Thyroid gland (tissue), 4 donors: ENCODE measurements at regions not wholly inside any gene's neighbourhood (a gene's known extent, or its start where the extent isn't known, plus 50 kb on each side); places are given as distances from the start of the nearest gene placed in this dataset.

Experiments used
- DNase-seq, 2 donors: peaks; one replicate each; pipeline ENCODE4 v3.0.0-alpha.2; 2019
- H3K27ac ChIP-seq, 3 donors: fragments of 200-600 bp; sonication (generic); 1 replicate in 2 of 3; 2 replicates in 1 of 3; pipeline ENCODE4 v1.5.1; 2016 to 2019; ENCODE audit warnings: mild to moderate bottlenecking in 1 of 3, moderate library complexity in 1 of 3
- H3K27me3 ChIP-seq: fragments of 200-600 bp; sonication (generic); one replicate; pipeline ENCODE4 v1.5.1; 2019
- H3K36me3 ChIP-seq, 2 donors: fragments of 200-600 bp; sonication (generic); one replicate each; pipeline ENCODE4 v1.5.1; 2016 to 2019
- H3K4me1 ChIP-seq, 2 donors: fragments of 200-600 bp; sonication (generic); one replicate each; pipeline ENCODE4 v1.5.1; 2017 to 2019
- H3K4me3 ChIP-seq, 3 donors: fragments of 200-600 bp; sonication (generic); replicated peaks in 1 of 3; 1 replicate in 2 of 3; 2 replicates in 1 of 3; pipeline ENCODE4 v1.5.1; 2016; ENCODE audit warnings: mild to moderate bottlenecking in 1 of 3
- H3K9me3 ChIP-seq: fragments of 200-600 bp; sonication (generic); one replicate; pipeline ENCODE4 v1.5.1; 2017
- POLR2A ChIP-seq, 2 donors: fragments of 450-650 bp; IDR thresholded peaks; one replicate each; pipeline ENCODE4 v1.6.1; 2017; ENCODE audit warnings: antibody characterized with exemption in 2 of 2, mild to moderate bottlenecking in 2 of 2, moderate library complexity in 1 of 2
- WGBS, 2 donors: methylation state at CpG; one replicate each; pipeline ENCODE4 v1.1.5; 2017; 5-methylcytosine and 5-hydroxymethylcytosine counted together
- intact Hi-C: fragments of 100-400 bp; cut with DNase I; formaldehyde crosslinking; loops from one replicate; pipeline ENCODE4 v1.15.1; 2023
- TF ChIP-seq, protein P1 (sequence below), 6 experiments: fragments of 200-600 bp in 3 of 6; fragments of 450-650 bp in 3 of 6; sonication (generic) in 3 of 6; IDR thresholded peaks; one replicate each; pipeline ENCODE4 v1.5.1; 2016 to 2019; ENCODE audit warnings: antibody characterized with exemption in 6 of 6, mild to moderate bottlenecking in 2 of 6, inconsistent platforms in 1 of 6, moderate library complexity in 1 of 6

DNA sequence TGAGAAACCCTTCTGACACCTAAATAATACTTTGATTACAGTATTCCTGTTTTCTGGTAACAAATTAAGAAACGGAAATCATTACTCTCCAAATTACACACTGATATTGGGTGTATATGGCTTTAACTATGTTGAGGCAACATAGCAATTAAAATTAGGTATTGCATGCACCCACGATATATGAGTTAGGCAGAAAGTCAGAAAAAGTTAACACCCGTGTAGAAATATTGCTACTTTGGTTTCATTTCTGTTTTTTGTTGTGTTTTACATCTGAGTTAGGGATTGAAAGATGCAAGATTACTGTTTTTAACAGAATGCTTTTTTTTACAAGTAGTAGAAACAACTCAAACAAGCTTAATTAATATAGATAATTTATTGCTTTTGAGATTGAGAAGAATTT is 327.8 kb downstream of the GBE1 start:
- H3K27me3 ChIP-seq = no peaks in the 10 kb centered on the region
- intact Hi-C loops = no loop called here
- WGBS, 2 donors = 85 to 86% methylated on average over 3 of the region's 3 CpGs
- H3K9me3 ChIP-seq = no peaks in the 10 kb centered on the region
- no peak overlapping the region for H3K27ac ChIP-seq
- H3K4me3 ChIP-seq = no peak overlapping the region
- no peaks in the 10 kb centered on the region for H3K4me1 ChIP-seq
- TF ChIP-seq, protein P1, sequence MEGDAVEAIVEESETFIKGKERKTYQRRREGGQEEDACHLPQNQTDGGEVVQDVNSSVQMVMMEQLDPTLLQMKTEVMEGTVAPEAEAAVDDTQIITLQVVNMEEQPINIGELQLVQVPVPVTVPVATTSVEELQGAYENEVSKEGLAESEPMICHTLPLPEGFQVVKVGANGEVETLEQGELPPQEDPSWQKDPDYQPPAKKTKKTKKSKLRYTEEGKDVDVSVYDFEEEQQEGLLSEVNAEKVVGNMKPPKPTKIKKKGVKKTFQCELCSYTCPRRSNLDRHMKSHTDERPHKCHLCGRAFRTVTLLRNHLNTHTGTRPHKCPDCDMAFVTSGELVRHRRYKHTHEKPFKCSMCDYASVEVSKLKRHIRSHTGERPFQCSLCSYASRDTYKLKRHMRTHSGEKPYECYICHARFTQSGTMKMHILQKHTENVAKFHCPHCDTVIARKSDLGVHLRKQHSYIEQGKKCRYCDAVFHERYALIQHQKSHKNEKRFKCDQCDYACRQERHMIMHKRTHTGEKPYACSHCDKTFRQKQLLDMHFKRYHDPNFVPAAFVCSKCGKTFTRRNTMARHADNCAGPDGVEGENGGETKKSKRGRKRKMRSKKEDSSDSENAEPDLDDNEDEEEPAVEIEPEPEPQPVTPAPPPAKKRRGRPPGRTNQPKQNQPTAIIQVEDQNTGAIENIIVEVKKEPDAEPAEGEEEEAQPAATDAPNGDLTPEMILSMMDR (IDR thresholded peaks at IDR 0.05) = no peak
- TF ChIP-seq POLR2A (IDR thresholded peaks at IDR 0.05) = no peak
- DNase-seq = no peak
- H3K36me3 ChIP-seq = no peaks in the 10 kb centered on the region

DNA sequence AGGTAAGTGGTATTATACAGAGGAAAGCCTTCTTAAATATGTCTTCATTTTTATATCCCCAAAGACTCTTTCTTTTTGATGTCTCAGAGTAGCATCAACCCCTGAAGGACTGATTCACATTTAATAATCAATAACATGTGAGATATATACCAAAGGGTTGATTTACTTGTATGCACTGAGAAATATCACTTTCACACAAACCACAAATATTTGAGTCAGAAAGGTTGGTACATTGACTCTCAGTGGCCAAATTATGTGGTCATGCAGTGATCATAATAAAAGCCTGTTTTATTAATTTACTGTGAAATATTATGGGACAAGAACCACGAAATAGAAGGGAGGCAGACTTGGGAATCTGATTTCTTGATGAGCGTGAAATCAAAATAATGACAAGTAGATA is 329.0 kb downstream of the GBE1 start:
- 91 to 94% methylated on average over 2 of the region's 2 CpGs for WGBS, 2 donors
- Histone ChIP-seq H3K9me3 (no peaks in the 10 kb centered on the region), H3K27me3 (no peaks in the 10 kb centered on the region), H3K4me1 (no peaks in the 10 kb centered on the region), H3K4me3 (no peak overlapping the region), H3K27ac (no peak overlapping the region), H3K36me3 (no peaks in the 10 kb centered on the region)
- intact Hi-C loops = no loop called here
- TF ChIP-seq, protein P1 (IDR thresholded peaks at IDR 0.05) = no peak
- no peak for TF ChIP-seq POLR2A (IDR thresholded peaks at IDR 0.05)
- no peak for DNase-seq

DNA sequence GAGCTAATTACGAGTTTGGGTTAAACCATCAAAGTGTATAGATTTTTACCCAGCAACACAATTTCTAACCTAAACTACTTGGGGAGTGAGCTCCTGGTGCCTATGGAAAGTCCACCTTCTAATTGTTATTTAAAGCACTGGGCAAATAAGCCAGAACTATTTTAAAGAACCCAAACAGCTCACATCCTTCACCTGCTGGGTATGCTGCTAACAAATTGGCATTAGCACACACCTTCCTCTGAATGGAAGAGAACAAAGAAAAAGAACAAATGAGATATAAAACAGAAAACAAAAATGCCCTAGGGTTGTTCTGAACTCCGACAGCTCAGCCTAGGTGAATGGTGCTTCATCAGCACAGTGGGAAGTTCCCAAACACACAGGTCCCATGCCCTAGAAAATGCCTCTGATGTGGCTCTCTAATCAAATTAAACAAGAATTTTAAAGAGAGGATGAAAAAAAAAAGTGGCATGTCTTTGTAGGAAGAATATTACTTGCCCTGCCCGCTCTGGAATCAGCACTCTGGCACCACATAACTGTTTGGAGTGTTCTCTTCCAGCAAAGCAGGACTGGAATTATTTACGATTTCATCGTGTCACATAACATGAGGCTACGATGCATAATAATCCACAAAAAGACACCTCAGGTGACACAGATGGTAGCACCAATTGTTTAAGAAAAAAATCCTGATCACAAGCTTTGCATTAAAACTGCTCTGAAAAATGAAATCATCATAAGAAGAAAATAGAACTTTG is 334.4 kb downstream of the GBE1 start:
- Histone ChIP-seq H3K9me3 (no peaks in the 10 kb centered on the region), H3K27me3 (no peaks in the 10 kb centered on the region), H3K36me3 (no peaks in the 10 kb centered on the region), H3K4me1 (no peaks in the 10 kb centered on the region), H3K27ac (no peak overlapping the region), H3K4me3 (no peak overlapping the region)
- intact Hi-C loops = no loop called here
- 84 to 89% methylated on average over 6 of the region's 6 CpGs for WGBS, 2 donors
- TF ChIP-seq POLR2A (IDR thresholded peaks at IDR 0.05) = no peak
- TF ChIP-seq, protein P1 (IDR thresholded peaks at IDR 0.05) = no peak
- no peak for DNase-seq

GRCh38 chr3:81425198-81425868 is 336.1 kb downstream of the GBE1 start:
- H3K4me3 ChIP-seq = no peak overlapping the region
- no peaks in the 10 kb centered on the region for H3K36me3 ChIP-seq
- WGBS, 2 donors = 58 to 70% methylated on average over 5 of the region's 5 CpGs
- no peak for DNase-seq
- no peaks in the 10 kb centered on the region for H3K27me3 ChIP-seq
- H3K9me3 ChIP-seq = no peaks in the 10 kb centered on the region
- H3K27ac ChIP-seq = no peak overlapping the region
- no peaks in the 10 kb centered on the region for H3K4me1 ChIP-seq
- TF ChIP-seq POLR2A (IDR thresholded peaks at IDR 0.05) = no peak
- TF ChIP-seq, protein P1 (IDR thresholded peaks at IDR 0.05) = no peak
- intact Hi-C loops = no loop called here

GRCh38 chr3:81419228-81419627 is 342.2 kb downstream of the GBE1 start:
- DNase-seq = no peak
- intact Hi-C loops = no loop called here
- H3K27ac ChIP-seq = no peak overlapping the region
- H3K9me3 ChIP-seq = no peaks in the 10 kb centered on the region
- TF ChIP-seq, protein P1 (IDR thresholded peaks at IDR 0.05) = peak in 3 of 6 experiments; percentile 23 to 41 (median 31)
- no peak for TF ChIP-seq POLR2A (IDR thresholded peaks at IDR 0.05)
- H3K36me3 ChIP-seq = no peaks in the 10 kb centered on the region
- no peaks in the 10 kb centered on the region for H3K4me1 ChIP-seq
- no peak overlapping the region for H3K4me3 ChIP-seq
- H3K27me3 ChIP-seq = no peaks in the 10 kb centered on the region
